K562 (cell line): ENCODE measurements at regions not wholly inside any gene's neighbourhood (a gene's known extent, or its start where the extent isn't known, plus 50 kb on each side); places are given as distances from the start of the nearest gene placed in this dataset.

ENCODE experiments used
- ATAC-seq: fragments of 200-7000 bp; cut with Tn5 transposase; 3 replicates; pipeline ENCODE4 v1.9.1; 2020; ENCODE audit warnings: moderate library complexity
- BruUV-seq: library from RNA; stranded (reverse); fragments of 400-500 nt; replicated peaks from 2 replicates; lab custom pipeline; 2021; lab: Mats Ljungman, UMichigan
- CTCF ChIA-PET: fragments of 300-600 bp; formaldehyde crosslinking; extraction: SDS; loops from one replicate; lab custom pipeline; 2021; ENCODE audit warnings: low intra/inter-chr PET ratio; lab: Yijun Ruan, JAX
- POLR2A ChIA-PET: fragments of 300-600, 350-650 bp; sonication (Branson Sonifier 250); formaldehyde crosslinking; extraction: SDS; loops from one replicate; lab custom pipeline; 2021; ENCODE audit warnings: antibody characterized with exemption, inconsistent platforms; lab: Yijun Ruan, JAX
- DNase-seq, 4 experiments: peaks; one replicate each; pipeline versions ENCODE4 v3.0.0 to v3.0.0-alpha.2; 2011 to 2018; ENCODE audit warnings: low spot score in 3 of 4, mixed read lengths in 3 of 4; ENCODE audit errors: extremely low read depth in 1 of 4
- FAIRE-seq: peaks from 2 replicates; lab custom pipeline; 2011; peaks lifted over from hg19 to GRCh38; lab: Jason Lieb, UNC
- H2AFZ ChIP-seq: 2 replicates; pipeline ENCODE4 v1.6.0; 2011; ENCODE audit warnings: low read depth, low read length, control low read depth, inconsistent platforms
- H3K27ac ChIP-seq: fragments of 200-600 bp; 3 replicates; pipeline ENCODE4 v1.8.0; 2011; ENCODE audit warnings: low read depth, mild to moderate bottlenecking, control low read depth, inconsistent platforms, low read length, moderate library complexity, mixed read lengths; ENCODE audit errors: extremely low read depth
- H3K27me3 ChIP-seq, 2 experiments: fragments of 300-600 bp in 1 of 2; 2 replicates in 1 of 2; 3 replicates in 1 of 2; pipeline versions ENCODE4 v1.6.0 to v1.8.0; 2011; ENCODE audit warnings: inconsistent platforms in 2 of 2, low read length in 2 of 2, mild to moderate bottlenecking in 1 of 2, mixed read lengths in 1 of 2, moderate library complexity in 1 of 2; ENCODE audit not compliant: control insufficient read depth in 2 of 2, insufficient read depth in 2 of 2
- H3K36me3 ChIP-seq: fragments of 300-600 bp; 3 replicates; pipeline ENCODE4 v1.8.0; 2011; ENCODE audit warnings: mild to moderate bottlenecking, low read length, inconsistent platforms; ENCODE audit not compliant: control insufficient read depth, insufficient read depth
- H3K4me1 ChIP-seq, 2 experiments: fragments of 200-600 bp in 1 of 2; replicated peaks in 1 of 2; 2 replicates in 1 of 2; 3 replicates in 1 of 2; pipeline versions ENCODE4 v1.5.1 to v1.8.0; 2011; ENCODE audit warnings: inconsistent platforms in 2 of 2, low read length in 2 of 2, mild to moderate bottlenecking in 1 of 2, mixed read lengths in 1 of 2, moderate library complexity in 1 of 2; ENCODE audit not compliant: control insufficient read depth in 2 of 2, insufficient read depth in 2 of 2
- H3K4me2 ChIP-seq: 2 replicates; pipeline ENCODE4 v1.6.1; 2011; ENCODE audit warnings: low read length, control low read depth, inconsistent platforms, mixed read lengths; ENCODE audit not compliant: insufficient read depth
- H3K4me3 ChIP-seq: fragments of 200-600 bp; sonication (generic), shearing (Covaris generic); 2 replicates; pipeline ENCODE4 v1.5.1; 2016; ENCODE audit warnings: control low read depth, inconsistent platforms
- H3K79me2 ChIP-seq: fragments of 200-600 bp; 3 replicates; pipeline ENCODE4 v1.8.0; 2011; ENCODE audit warnings: low read length, inconsistent platforms; ENCODE audit not compliant: control insufficient read depth, insufficient read depth
- H3K9ac ChIP-seq, 2 experiments: 2 replicates each; pipeline versions ENCODE4 v1.6.0 to v1.6.1; 2011; ENCODE audit warnings: low read depth in 2 of 2, low read length in 2 of 2, control low read depth in 1 of 2, inconsistent platforms in 1 of 2, mild to moderate bottlenecking in 1 of 2, mixed read lengths in 1 of 2; ENCODE audit not compliant: insufficient read depth in 1 of 2
- H3K9me1 ChIP-seq: one replicate; pipeline ENCODE4 v1.6.0; 2011; ENCODE audit warnings: inconsistent platforms, mild to moderate bottlenecking, low read length, moderate library complexity; ENCODE audit not compliant: control insufficient read depth, insufficient read depth
- H3K9me3 ChIP-seq: replicated peaks from 2 replicates; pipeline ENCODE4 v1.5.1; 2011; ENCODE audit warnings: low read depth, low read length, inconsistent platforms; ENCODE audit not compliant: control insufficient read depth, insufficient read depth
- H4K20me1 ChIP-seq: replicated peaks from 2 replicates; pipeline ENCODE4 v1.6.1; 2011; ENCODE audit warnings: low read length, inconsistent platforms, mixed read lengths; ENCODE audit not compliant: control insufficient read depth, insufficient read depth
- CBX5 ChIP-seq: IDR thresholded peaks from 2 replicates; pipeline ENCODE4 v1.6.1; 2014; ENCODE audit warnings: low read depth, borderline replicate concordance
- ETV6 ChIP-seq, 3 experiments: fragments of 150-350 bp in 1 of 3; sonication (generic) in 1 of 3; formaldehyde crosslinking in 1 of 3; IDR thresholded peaks; 2 replicates each; pipeline versions ENCODE4 v1.6.1 to v1.8.0; 2014 to 2022; ENCODE audit warnings: borderline replicate concordance in 2 of 3, low read depth in 2 of 3, antibody characterized with exemption in 1 of 3, low read length in 1 of 3, mild to moderate bottlenecking in 1 of 3, missing genetic modification reagents in 1 of 3
- HSF4 ChIP-seq: fragments of 250-450 bp; sonication (Bioruptor Pico); IDR thresholded peaks from 2 replicates; pipeline ENCODE4 v2.1.2; 2022; ENCODE audit warnings: mild to moderate bottlenecking, moderate library complexity, borderline replicate concordance
- RFX1 ChIP-seq: fragments of 450-650 bp; IDR thresholded peaks from 2 replicates; pipeline ENCODE4 v1.6.1; 2016; ENCODE audit warnings: mild to moderate bottlenecking, moderate library complexity
- SIRT6 ChIP-seq: IDR thresholded peaks from one replicate; pipeline ENCODE4 v1.6.1; 2012; ENCODE audit warnings: low read depth, mild to moderate bottlenecking, control low read depth, inconsistent platforms, low read length, moderate library complexity
- TRIM28 ChIP-seq: fragments of 450-650 bp; IDR thresholded peaks from 2 replicates; pipeline ENCODE4 v1.6.1; 2017
- XRCC3 ChIP-seq: fragments of 450-650 bp; IDR thresholded peaks from 2 replicates; pipeline ENCODE4 v1.6.1; 2017; ENCODE audit warnings: mild to moderate bottlenecking, moderate library complexity
- ZNF354B ChIP-seq: fragments of 250-450 bp; sonication (Bioruptor Pico); IDR thresholded peaks from 2 replicates; pipeline ENCODE4 v1.4.0; 2020
- ZNF57 ChIP-seq: fragments of 450-650 bp; formaldehyde crosslinking; IDR thresholded peaks from 2 replicates; pipeline ENCODE4 v1.4.0; 2020; ENCODE audit warnings: mild to moderate bottlenecking, moderate library complexity
- WGBS: fragments of 100-300 bp; shearing (Covaris generic); methylation state at CpG from one replicate; pipeline ENCODE4 v1.1.6; 2016; ENCODE audit warnings: low coverage, mixed read lengths; ENCODE audit not compliant: insufficient coverage; ENCODE audit errors: missing lambda C conversion rate; 5-methylcytosine and 5-hydroxymethylcytosine counted together
- in situ Hi-C: fragments of 300-500 bp; cut with MboI; formaldehyde crosslinking; loops from 4 replicates; pipeline ENCODE4 v1.15.0; 2018; ENCODE audit warnings: inconsistent platforms, mixed read lengths
- intact Hi-C: fragments of 100-400 bp; cut with micrococcal nuclease; formaldehyde crosslinking; loops from 2 replicates; pipeline ENCODE4 v1.14.2; 2022
- TF ChIP-seq, protein P1 (sequence below): fragments of 250-450 bp; sonication (Bioruptor Pico); IDR thresholded peaks from 2 replicates; pipeline ENCODE4 v1.9.0; 2021; ENCODE audit warnings: mild to moderate bottlenecking, inconsistent platforms
- TF ChIP-seq, protein P2 (sequence below), 2 experiments: fragments of 450-650 bp; IDR thresholded peaks; 2 replicates each; pipeline ENCODE4 v1.6.1; 2018; ENCODE audit warnings: mild to moderate bottlenecking in 2 of 2, low read depth in 1 of 2; ENCODE audit not compliant: partially characterized antibody in 2 of 2
- TF ChIP-seq, protein P3 (sequence below): fragments of 450-650 bp; IDR thresholded peaks from 2 replicates; pipeline ENCODE4 v1.6.1; 2018; ENCODE audit warnings: mild to moderate bottlenecking, low read depth; ENCODE audit not compliant: partially characterized antibody
- TF ChIP-seq, protein P4 (sequence below): fragments of 250-450 bp; sonication (Bioruptor Pico); IDR thresholded peaks from 2 replicates; pipeline ENCODE4 v1.5.0; 2020; ENCODE audit warnings: mild to moderate bottlenecking, borderline replicate concordance

DNA sequence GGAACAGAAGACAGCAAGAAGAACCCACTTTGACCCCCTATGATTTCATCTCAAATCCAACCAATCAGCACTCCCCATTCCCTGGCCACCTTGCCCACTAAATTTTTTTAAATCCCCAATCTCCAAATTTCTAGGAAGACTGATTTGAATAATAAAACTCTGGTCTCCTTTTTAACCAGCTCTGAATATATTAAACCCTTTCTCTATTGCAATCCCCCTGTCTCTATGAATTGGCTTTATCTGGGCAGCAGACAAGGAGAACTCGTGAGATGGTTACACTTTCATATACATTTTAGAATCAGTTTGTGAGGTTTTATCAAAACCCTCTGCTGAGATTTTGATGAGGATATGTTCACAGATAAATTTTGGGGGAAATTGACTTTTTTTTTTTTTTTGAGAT lies 90.3 kb upstream of the TRIM24 start:
- BruUV-seq = no TSS peak
- no peaks in the 10 kb centered on the region for H3K27me3 ChIP-seq
- DNase-seq (no peak), ATAC-seq (no peak), FAIRE-seq (no peak)
- H3K36me3 ChIP-seq = no peaks in the 10 kb centered on the region
- 17% methylated on average over 1 of the region's 1 CpG for WGBS
- no peak overlapping the region for H2AFZ ChIP-seq
- in situ Hi-C loops (no loop called here), intact Hi-C loops (no loop called here)
- no peaks in the 10 kb centered on the region for H3K79me2 ChIP-seq
- H3K27ac ChIP-seq = no peak overlapping the region
- H3K4me1 ChIP-seq = no peaks in the 10 kb centered on the region; a peak in 1 of 5 replicates
- ChIA-PET CTCF (no interaction called here), POLR2A (no interaction called here)
- H4K20me1 ChIP-seq = no peaks in the 10 kb centered on the region
- no peak overlapping the region for H3K4me3 ChIP-seq
- no peaks in the 10 kb centered on the region for H3K9me1 ChIP-seq
- H3K9me3 ChIP-seq = peaks cover 27% of the 10 kb centered on the region; the same call in 1 of the 2 replicates
- no peak overlapping the region for H3K9ac ChIP-seq
- H3K4me2 ChIP-seq = no peak overlapping the region
- TF ChIP-seq HSF4 (CRISPR knock-in tag) (no peak), TRIM28 (peak; percentile 96), XRCC3 (peak; percentile 69; the same call in 1 of the 2 replicates), ZNF57 (CRISPR knock-in tag) (no peak), SIRT6 (no peak), CBX5 (peak; percentile 96), RFX1 (no peak), ETV6 (IDR thresholded peaks at IDR 0.05; ENCODE audit: borderline replicate concordance in 1 of 2, low read depth in 2 of 2, low read length in 1 of 2) (no peak), ETV6 (CRISPR knock-in tag; IDR thresholded peaks at IDR 0.05; ENCODE audit: borderline replicate concordance) (no peak), ZNF354B (CRISPR knock-in tag) (no peak)
- TF ChIP-seq, protein P1, sequence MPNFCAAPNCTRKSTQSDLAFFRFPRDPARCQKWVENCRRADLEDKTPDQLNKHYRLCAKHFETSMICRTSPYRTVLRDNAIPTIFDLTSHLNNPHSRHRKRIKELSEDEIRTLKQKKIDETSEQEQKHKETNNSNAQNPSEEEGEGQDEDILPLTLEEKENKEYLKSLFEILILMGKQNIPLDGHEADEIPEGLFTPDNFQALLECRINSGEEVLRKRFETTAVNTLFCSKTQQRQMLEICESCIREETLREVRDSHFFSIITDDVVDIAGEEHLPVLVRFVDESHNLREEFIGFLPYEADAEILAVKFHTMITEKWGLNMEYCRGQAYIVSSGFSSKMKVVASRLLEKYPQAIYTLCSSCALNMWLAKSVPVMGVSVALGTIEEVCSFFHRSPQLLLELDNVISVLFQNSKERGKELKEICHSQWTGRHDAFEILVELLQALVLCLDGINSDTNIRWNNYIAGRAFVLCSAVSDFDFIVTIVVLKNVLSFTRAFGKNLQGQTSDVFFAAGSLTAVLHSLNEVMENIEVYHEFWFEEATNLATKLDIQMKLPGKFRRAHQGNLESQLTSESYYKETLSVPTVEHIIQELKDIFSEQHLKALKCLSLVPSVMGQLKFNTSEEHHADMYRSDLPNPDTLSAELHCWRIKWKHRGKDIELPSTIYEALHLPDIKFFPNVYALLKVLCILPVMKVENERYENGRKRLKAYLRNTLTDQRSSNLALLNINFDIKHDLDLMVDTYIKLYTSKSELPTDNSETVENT = no peak
- TF ChIP-seq, protein P2, sequence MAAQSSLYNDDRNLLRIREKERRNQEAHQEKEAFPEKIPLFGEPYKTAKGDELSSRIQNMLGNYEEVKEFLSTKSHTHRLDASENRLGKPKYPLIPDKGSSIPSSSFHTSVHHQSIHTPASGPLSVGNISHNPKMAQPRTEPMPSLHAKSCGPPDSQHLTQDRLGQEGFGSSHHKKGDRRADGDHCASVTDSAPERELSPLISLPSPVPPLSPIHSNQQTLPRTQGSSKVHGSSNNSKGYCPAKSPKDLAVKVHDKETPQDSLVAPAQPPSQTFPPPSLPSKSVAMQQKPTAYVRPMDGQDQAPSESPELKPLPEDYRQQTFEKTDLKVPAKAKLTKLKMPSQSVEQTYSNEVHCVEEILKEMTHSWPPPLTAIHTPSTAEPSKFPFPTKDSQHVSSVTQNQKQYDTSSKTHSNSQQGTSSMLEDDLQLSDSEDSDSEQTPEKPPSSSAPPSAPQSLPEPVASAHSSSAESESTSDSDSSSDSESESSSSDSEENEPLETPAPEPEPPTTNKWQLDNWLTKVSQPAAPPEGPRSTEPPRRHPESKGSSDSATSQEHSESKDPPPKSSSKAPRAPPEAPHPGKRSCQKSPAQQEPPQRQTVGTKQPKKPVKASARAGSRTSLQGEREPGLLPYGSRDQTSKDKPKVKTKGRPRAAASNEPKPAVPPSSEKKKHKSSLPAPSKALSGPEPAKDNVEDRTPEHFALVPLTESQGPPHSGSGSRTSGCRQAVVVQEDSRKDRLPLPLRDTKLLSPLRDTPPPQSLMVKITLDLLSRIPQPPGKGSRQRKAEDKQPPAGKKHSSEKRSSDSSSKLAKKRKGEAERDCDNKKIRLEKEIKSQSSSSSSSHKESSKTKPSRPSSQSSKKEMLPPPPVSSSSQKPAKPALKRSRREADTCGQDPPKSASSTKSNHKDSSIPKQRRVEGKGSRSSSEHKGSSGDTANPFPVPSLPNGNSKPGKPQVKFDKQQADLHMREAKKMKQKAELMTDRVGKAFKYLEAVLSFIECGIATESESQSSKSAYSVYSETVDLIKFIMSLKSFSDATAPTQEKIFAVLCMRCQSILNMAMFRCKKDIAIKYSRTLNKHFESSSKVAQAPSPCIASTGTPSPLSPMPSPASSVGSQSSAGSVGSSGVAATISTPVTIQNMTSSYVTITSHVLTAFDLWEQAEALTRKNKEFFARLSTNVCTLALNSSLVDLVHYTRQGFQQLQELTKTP (IDR thresholded peaks at IDR 0.05; ENCODE audit: low read depth in 1 of 2, partially characterized antibody in 2 of 2) = no peak
- TF ChIP-seq, protein P3, sequence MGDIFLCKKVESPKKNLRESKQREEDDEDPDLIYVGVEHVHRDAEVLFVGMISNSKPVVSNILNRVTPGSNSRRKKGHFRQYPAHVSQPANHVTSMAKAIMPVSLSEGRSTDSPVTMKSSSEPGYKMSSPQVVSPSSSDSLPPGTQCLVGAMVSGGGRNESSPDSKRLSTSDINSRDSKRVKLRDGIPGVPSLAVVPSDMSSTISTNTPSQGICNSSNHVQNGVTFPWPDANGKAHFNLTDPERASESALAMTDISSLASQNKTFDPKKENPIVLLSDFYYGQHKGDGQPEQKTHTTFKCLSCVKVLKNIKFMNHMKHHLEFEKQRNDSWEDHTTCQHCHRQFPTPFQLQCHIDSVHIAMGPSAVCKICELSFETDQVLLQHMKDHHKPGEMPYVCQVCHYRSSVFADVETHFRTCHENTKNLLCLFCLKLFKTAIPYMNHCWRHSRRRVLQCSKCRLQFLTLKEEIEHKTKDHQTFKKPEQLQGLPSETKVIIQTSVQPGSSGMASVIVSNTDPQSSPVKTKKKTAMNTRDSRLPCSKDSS = peak; percentile 96
- TF ChIP-seq, protein P4, sequence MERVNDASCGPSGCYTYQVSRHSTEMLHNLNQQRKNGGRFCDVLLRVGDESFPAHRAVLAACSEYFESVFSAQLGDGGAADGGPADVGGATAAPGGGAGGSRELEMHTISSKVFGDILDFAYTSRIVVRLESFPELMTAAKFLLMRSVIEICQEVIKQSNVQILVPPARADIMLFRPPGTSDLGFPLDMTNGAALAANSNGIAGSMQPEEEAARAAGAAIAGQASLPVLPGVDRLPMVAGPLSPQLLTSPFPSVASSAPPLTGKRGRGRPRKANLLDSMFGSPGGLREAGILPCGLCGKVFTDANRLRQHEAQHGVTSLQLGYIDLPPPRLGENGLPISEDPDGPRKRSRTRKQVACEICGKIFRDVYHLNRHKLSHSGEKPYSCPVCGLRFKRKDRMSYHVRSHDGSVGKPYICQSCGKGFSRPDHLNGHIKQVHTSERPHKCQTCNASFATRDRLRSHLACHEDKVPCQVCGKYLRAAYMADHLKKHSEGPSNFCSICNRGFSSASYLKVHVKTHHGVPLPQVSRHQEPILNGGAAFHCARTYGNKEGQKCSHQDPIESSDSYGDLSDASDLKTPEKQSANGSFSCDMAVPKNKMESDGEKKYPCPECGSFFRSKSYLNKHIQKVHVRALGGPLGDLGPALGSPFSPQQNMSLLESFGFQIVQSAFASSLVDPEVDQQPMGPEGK (CRISPR knock-in tag) = no peak
